ENCODE measurements at regions not wholly inside any gene's neighbourhood (a gene's known extent, or its start where the extent isn't known, plus 50 kb on each side); places are given as distances from the start of the nearest gene placed in this dataset.
"Not testable (repeated sequence)": the region's sequence is repeated elsewhere in the genome, so short reads cannot be mapped to it uniquely, and the experiment has no call there.

DNA sequence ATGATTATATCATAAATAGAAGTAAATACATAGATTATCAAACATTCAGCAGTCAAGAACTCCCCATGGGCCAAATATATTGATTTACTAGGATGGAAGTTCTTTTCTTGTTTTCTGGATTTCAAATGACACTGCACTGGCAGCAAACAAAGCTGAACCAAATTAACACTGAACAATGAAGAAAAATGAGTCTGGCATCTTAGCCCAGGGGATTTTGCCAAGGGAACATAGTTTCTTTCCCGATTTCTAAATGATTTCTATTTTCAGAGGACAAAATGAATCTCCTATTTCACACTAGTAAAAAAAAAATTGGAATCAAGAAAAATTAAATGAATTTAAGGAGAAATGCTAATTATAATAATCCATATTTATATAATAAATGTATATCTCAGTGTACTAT, 116.9 kb upstream of the FAM174A start:
- no peak for DNase-seq
- Mint-ChIP-seq H3K27me3 (no peaks in the 10 kb centered on the region), H3K9me3 (no peaks in the 10 kb centered on the region), H3K4me3 (no peak overlapping the region), H3K4me1 (no peaks in the 10 kb centered on the region), H3K36me3 (no peaks in the 10 kb centered on the region), H3K27ac (no peak overlapping the region)

DNA sequence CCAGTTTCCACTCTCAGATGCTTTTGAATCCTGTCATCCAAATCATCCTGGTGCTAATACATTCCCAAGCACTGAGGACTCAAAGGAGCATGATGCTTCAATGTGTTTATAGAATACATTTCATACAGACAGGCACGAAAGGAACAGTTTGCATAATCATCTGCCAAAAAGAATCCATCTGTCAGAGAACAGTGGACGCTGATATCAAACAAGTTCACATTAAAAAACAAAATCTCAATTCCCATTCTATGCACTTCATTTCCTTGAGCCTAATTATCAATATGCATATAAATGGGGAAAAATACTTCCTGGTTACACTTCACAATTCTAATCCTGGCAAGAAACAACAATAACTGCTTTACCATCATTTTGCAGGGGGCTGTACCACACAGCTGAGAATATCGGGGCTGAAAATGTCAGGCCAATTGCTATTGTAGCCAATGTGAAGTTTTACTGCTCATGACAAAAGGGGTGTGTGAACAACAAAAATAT, 125.5 kb upstream of the FAM174A start:
- no peaks in the 10 kb centered on the region for H3K4me1 Mint-ChIP-seq
- H3K4me3 Mint-ChIP-seq = no peak overlapping the region
- no peak for DNase-seq
- H3K36me3 Mint-ChIP-seq = no peaks in the 10 kb centered on the region
- H3K27me3 Mint-ChIP-seq = no peaks in the 10 kb centered on the region
- no peak overlapping the region for H3K27ac Mint-ChIP-seq
- H3K9me3 Mint-ChIP-seq = no peaks in the 10 kb centered on the region

DNA sequence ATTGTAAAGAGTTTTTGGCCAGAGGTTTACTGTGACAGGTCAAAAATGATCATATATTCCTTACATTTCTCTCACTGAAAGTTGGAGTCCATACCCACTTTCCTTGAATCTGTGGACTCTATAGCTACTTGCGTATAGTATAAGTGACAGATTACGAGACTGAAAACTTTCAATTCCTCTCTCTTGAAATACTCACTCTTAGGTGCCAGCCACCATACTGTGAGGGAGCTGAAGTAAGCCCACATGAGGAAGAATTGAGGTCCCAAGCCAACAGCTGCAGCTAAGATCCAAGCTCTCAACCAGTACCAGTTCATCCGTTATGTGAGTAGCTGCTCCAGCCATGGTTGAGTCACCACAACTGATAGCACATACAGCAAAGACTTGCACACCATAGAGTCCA, 128.1 kb upstream of the FAM174A start:
- no peaks in the 10 kb centered on the region for H3K27me3 Mint-ChIP-seq

DNA sequence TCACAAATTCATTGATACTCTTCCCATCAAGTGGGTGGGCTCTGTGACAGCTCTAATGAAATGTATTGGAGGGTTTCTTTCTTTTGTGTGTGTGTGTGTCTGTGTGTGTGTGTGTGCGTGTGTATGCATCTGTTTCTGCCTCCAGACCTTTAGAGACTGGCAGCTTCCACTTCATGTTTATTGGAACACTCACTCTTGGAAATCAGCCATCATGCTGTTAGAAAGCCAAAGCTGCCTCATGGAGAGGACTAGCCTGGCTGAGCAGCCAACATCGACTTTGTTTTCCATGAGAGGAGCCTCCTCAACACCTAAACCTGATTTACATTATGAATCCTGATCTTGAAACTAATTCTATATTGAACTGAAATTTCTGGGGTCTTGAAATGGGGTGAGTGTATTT, 128.5 kb upstream of the FAM174A start:
- Mint-ChIP-seq H3K9me3 (no peaks in the 10 kb centered on the region), H3K27me3 (no peaks in the 10 kb centered on the region), H3K4me1 (no peaks in the 10 kb centered on the region), H3K27ac (no peak overlapping the region), H3K36me3 (no peaks in the 10 kb centered on the region), H3K4me3 (no peak overlapping the region)
- no peak for DNase-seq

More for the DNA sequence above, 128.1 kb upstream of the FAM174A start:
- Mint-ChIP-seq H3K36me3 (no peaks in the 10 kb centered on the region), H3K4me1 (no peaks in the 10 kb centered on the region), H3K9me3 (no peaks in the 10 kb centered on the region), H3K27ac (no peak overlapping the region), H3K4me3 (no peak overlapping the region)
- DNase-seq = no peak

DNA sequence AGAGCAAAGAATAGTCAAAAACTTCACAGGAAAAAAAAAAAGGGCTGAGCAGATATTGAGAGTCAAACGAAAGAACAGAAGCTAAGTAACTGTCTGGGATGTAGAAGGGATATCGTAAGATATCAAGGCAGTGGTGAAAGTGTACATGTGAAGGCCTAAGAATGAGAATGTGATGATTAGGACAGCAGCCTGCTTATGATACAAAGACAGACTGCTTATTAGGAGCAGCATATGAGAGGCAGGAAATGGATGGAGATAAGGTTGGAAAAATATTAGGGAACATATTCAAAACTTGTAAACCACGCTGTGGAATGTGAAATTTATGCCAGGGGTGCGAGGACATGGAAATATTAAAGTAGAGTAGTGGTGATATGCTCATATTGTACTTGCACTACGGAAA, 133.1 kb upstream of the FAM174A start:
- H3K9me3 Mint-ChIP-seq = no peaks in the 10 kb centered on the region
- no peak for DNase-seq
- H3K4me3 Mint-ChIP-seq = no peak overlapping the region
- H3K27me3 Mint-ChIP-seq = no peaks in the 10 kb centered on the region
- no peak overlapping the region for H3K27ac Mint-ChIP-seq
- no peaks in the 10 kb centered on the region for H3K36me3 Mint-ChIP-seq
- no peaks in the 10 kb centered on the region for H3K4me1 Mint-ChIP-seq

DNA sequence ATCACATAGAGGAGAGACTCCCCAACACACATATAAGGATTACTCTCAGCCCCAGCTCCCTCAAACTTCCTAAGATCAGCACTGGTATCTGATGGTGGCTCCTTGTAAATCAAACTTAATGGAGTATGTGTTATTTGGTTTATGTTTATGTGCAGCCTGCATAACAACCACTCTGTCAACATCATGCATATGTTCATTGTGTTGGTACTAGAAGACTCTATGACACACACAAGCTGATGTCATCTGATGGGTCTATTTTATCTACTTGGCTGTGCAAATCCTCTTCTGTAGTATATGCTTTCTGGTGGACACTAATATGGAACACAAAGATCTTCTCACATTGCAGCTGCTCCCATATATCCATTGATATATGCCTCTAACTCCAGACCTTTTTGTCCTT, 134.0 kb upstream of the FAM174A start:
- Mint-ChIP-seq H3K27ac (no peak overlapping the region), H3K9me3 (no peaks in the 10 kb centered on the region), H3K4me1 (no peaks in the 10 kb centered on the region), H3K4me3 (no peak overlapping the region), H3K27me3 (no peaks in the 10 kb centered on the region), H3K36me3 (no peaks in the 10 kb centered on the region)
- no peak for DNase-seq

DNA sequence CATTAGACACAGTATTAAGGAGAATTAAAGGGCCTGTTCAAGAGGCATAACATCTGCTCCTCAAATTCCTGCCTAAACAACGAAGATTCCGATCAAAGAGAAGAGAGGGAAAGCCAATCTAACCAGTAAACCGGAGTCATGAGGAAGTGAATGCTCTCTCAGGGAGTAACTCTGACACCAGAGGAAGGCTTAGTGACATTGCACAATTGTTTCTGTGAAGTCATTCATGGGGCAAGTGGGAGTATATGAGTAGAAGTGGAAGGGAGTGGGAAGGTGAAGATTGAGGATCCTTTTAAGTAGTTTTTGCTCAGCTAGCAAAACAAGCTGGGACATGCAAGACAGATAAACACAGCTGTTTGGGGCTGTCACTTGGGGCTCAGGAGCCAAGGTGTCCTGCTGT, 136.4 kb upstream of the FAM174A start:
- not testable (repeated sequence) for H3K27ac Mint-ChIP-seq, H3K4me3 Mint-ChIP-seq, H3K36me3 Mint-ChIP-seq, DNase-seq, H3K9me3 Mint-ChIP-seq, H3K27me3 Mint-ChIP-seq, H3K4me1 Mint-ChIP-seq

DNA sequence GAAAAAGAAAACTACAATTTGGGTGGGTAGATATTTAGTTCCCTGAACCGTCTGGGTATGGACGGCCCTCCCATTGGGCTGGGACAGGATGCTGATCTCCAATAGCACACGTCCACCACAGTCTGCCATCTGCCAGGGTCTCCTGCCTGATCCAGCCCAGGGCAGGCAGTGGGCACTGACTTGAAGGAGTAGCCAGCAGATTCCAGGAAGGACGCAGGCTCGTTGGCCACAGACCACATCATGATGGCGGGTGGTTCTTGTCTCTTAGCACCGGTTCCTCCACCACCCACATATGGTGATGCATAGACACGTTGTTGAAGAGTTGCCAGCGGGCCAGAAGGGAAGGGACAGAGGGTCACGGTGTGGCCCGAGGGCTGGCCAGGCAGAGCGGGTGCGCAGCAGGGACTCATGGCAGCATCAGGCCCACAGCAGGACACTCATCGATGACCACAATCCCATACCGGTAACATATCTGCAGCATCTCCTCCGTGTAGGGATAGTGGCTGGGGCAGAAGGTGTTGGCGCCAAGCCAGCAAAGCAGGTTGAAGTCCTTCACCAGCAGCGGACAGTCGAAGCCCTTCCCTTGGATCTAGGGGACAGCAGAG, 155.8 kb upstream of the FAM174A start:
- not testable (repeated sequence) for DNase-seq, H3K27me3 Mint-ChIP-seq, H3K4me1 Mint-ChIP-seq, H3K27ac Mint-ChIP-seq, H3K36me3 Mint-ChIP-seq, H3K4me3 Mint-ChIP-seq, H3K9me3 Mint-ChIP-seq

DNA sequence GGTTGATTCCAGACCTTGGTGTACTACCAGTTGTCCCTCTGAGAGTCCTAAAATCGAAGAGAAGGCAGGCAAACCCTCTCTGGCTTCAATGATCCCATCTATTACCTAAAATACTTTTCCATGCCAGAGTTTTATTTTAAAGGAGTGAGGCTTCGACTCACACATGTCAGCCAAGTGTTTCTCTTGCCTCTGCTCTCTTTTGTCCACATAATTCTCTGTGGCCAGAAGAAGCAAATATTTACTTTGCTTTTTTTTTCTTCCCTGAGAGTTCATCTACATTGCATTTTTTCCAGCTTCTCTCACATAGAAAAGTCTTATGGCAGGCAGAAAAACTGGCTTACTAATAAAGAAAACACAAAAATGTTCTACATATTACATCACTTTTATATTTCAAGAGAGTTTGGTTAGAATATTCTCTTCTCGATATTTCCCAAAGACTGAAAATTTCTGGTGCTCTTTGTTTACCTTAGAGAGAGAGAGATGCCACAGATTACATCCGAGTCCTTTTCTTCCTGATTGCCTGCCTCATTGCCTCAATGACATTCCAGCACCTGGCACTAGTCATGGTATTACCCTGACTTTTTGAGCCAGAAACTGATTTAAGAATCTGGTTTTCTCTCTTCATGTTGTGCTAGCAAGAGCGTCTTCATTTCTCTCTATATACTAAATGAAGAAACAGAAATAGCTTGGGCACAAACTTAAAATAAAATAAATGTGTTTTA, 170.3 kb upstream of the FAM174A start:
- DNase-seq, H3K4me3 Mint-ChIP-seq, H3K27ac Mint-ChIP-seq, H3K27me3 Mint-ChIP-seq, H3K9me3 Mint-ChIP-seq, H3K36me3 Mint-ChIP-seq, H3K4me1 Mint-ChIP-seq: not testable (repeated sequence)

DNA sequence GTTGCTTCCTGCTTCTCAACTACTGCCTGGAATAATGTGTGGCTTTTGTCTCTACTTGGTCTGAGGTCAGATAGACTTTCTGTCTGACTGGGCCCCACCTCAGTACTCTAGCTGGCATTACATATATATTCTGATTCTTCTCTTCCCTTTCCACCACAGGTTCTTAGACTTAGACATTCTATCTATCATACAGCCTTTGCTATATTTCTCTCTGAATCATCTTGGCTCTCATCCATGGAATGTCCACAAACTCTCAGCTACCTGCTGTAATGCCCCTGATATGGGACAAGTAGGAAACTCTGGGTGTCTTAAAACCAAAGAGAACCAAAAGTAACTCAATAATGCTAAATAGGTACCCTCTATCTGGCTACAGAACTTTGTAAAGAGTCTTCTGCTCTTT, 170.8 kb upstream of the FAM174A start:
- H3K4me1 Mint-ChIP-seq, H3K4me3 Mint-ChIP-seq, H3K27me3 Mint-ChIP-seq, H3K27ac Mint-ChIP-seq, DNase-seq, H3K36me3 Mint-ChIP-seq, H3K9me3 Mint-ChIP-seq: not testable (repeated sequence)

DNA sequence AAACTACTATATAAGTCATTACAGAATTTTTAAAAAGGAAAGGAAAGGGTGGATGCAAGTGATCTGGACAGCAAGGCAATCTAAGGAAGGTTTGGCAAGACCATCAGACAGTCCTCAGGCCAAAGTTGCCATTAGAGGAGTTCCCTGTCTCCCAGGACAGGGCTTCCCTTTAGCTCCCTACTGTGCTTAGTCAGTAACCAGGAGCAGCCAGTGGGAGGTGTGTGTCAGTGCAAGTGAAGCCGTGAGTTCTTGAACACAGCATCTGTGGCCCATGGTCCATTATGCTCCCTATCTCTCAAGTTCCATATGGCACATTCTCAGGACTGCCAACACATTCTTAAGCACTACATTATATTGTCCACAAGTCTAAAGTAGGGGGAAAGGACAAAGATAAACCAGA, 175.2 kb upstream of the FAM174A start:
- not testable (repeated sequence) for DNase-seq, H3K27ac Mint-ChIP-seq, H3K4me1 Mint-ChIP-seq, H3K9me3 Mint-ChIP-seq, H3K27me3 Mint-ChIP-seq, H3K36me3 Mint-ChIP-seq, H3K4me3 Mint-ChIP-seq

DNA sequence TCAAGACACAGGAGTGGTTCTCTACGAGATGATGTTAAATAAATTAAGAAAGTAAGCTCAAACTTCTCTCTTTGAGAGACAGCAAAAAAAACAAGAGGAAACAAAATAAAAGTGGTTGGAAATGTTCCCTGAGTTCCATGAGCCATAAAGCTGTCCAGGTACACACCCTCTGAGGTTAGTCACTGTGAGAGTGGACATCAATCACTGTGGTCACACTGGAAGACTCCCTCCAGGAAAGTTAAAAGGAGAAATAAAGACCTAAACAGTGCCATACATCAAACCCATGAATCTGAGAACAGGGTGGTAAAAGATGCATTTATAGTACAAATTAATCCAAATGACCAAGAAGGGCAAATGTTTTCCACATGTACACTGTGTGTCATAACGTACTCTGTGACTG, 188.9 kb upstream of the FAM174A start:
- not testable (repeated sequence) for H3K36me3 Mint-ChIP-seq, H3K27me3 Mint-ChIP-seq, DNase-seq, H3K27ac Mint-ChIP-seq, H3K9me3 Mint-ChIP-seq, H3K4me1 Mint-ChIP-seq, H3K4me3 Mint-ChIP-seq

DNA sequence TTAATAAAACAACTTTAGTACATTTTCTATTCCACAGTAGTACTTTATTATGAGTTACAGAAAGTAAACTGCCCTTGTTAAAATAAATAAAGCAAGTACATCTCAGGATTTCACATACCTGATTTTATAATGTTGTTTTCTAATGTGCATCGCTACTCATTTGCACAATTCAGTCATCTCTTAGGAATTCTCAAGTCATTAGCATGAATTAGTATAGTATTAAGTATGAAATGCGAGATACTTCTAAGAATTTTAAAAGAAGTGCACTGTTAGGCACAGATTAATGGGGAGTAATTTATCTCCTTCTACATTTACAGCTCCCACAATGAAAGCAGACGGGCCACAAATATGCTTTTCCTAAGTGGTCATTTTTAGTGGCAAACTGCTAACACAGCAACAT, 193.7 kb upstream of the FAM174A start:
- not testable (repeated sequence) for DNase-seq, H3K27me3 Mint-ChIP-seq, H3K4me3 Mint-ChIP-seq, H3K9me3 Mint-ChIP-seq, H3K4me1 Mint-ChIP-seq, H3K36me3 Mint-ChIP-seq, H3K27ac Mint-ChIP-seq

DNA sequence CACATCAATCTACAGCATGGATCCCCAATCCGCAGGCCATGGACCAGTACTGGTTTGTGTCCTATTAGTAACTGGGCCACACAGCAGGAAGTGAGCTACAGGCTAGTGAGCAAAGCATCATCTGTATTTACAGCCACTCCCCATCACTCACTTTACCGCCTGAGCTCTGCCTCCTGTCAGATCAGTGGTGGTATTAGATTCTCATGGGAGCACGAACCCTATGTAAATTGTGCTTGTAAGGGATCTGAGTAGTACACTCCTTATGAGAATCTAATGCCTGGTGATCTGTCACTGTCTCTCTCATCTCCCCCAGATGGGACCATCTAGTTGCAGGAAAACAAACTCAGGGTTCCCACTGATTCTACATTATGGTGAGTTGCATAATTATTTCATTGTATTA, 212.7 kb upstream of the FAM174A start:
- peaks cover 2% of the 10 kb centered on the region for H3K9me3 Mint-ChIP-seq
- no peaks in the 10 kb centered on the region for H3K27me3 Mint-ChIP-seq
- H3K27ac Mint-ChIP-seq = no peak overlapping the region
- no peak overlapping the region for H3K4me3 Mint-ChIP-seq
- no peaks in the 10 kb centered on the region for H3K4me1 Mint-ChIP-seq
- no peaks in the 10 kb centered on the region for H3K36me3 Mint-ChIP-seq
- DNase-seq = no peak

DNA sequence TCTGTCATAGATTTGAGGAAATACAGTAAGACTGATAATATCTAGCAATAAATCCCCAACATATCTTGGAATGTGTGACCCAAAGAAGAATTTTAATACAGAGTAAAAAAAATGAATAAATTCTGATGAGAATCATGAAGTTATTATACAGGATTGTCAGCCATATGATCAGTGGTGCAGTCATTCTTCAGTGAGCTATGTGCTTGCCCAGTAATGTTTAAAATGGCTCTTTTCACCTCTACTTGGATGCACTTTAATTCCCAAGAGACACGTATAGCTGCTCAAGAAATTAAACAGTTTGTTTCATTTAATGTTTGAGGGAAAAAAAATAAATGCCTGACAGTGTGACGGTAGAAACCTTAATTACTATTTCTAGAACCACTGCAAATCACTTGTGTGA, 215.3 kb upstream of the FAM174A start:
- H3K4me1 Mint-ChIP-seq = no peaks in the 10 kb centered on the region
- H3K9me3 Mint-ChIP-seq = peaks cover 10% of the 10 kb centered on the region
- H3K27ac Mint-ChIP-seq = no peak overlapping the region
- H3K27me3 Mint-ChIP-seq = no peaks in the 10 kb centered on the region
- DNase-seq = no peak
- H3K4me3 Mint-ChIP-seq = no peak overlapping the region
- H3K36me3 Mint-ChIP-seq = no peaks in the 10 kb centered on the region

DNA sequence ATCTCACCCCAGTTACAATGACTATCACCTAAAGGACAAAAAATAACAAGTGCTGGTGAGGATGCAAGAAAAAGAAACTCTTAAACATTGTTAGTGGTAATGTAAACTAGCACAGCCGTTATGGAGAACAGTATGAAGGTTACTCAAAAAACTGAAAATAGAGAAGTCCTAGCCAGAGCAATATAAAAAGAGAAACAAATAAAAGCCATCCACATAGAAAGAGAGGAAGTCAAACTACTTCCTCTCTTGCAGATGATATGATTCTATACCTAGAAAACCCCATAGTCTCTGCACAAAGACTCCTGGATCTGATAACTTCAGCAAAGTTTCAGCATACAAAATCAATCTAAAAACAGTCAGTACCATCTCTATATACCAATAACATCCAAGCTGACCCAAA, 221.5 kb upstream of the FAM174A start:
- Mint-ChIP-seq H3K36me3 (no peaks in the 10 kb centered on the region), H3K9me3 (peaks cover 16% of the 10 kb centered on the region), H3K4me3 (no peak overlapping the region), H3K27ac (no peak overlapping the region), H3K4me1 (no peaks in the 10 kb centered on the region), H3K27me3 (no peaks in the 10 kb centered on the region)
- DNase-seq = no peak

Data from activated naive CD8-positive, alpha-beta T cell treated with anti-CD3 and anti-CD28 coated beads for 36 hours (primary cell).